Mammary epithelial cell (primary cell): ENCODE measurements at regions not wholly inside any gene's neighbourhood (a gene's known extent, or its start where the extent isn't known, plus 50 kb on each side); places are given as distances from the start of the nearest gene placed in this dataset.

ENCODE experiments used
- CTCF ChIP-seq, 2 donors: IDR thresholded peaks in 1 of 2; conservative IDR thresholded peaks in 1 of 2; 2 replicates each; pipeline ENCODE4 v1.5.1; 2011 to 2012; ENCODE audit warnings: inconsistent platforms in 2 of 2, low read length in 2 of 2, mild to moderate bottlenecking in 2 of 2, control low read depth in 1 of 2, low read depth in 1 of 2; ENCODE audit not compliant: insufficient read depth in 1 of 2; ENCODE audit errors: extremely low read depth in 1 of 2
- EZH2 ChIP-seq: IDR thresholded peaks from 2 replicates; pipeline ENCODE4 v1.6.1; 2012; ENCODE audit warnings: low read length, inconsistent platforms, borderline replicate concordance

GRCh38 chr1:219521325-219521724 lies 91.6 kb downstream of the ZC3H11B start:
- no peak for TF ChIP-seq CTCF (conservative IDR thresholded peaks at IDR 0.05 in 1 of 2, IDR thresholded peaks at IDR 0.05 in 1 of 2; ENCODE audit: extremely low read depth in 1 of 2, insufficient read depth in 1 of 2, low read depth in 1 of 2, low read length in 2 of 2)
- no peak for TF ChIP-seq EZH2
